DND-41 (cell line): ENCODE measurements at regions not wholly inside any gene's neighbourhood (a gene's known extent, or its start where the extent isn't known, plus 50 kb on each side); places are given as distances from the start of the nearest gene placed in this dataset.
A peak's percentile ranks its signal among the peaks of the same experiment; 100 is the strongest.

ENCODE experiments used
- ATAC-seq: fragments of 200-7000 bp; cut with Tn5 transposase; 3 replicates; pipeline ENCODE4 v1.9.1; 2021; ENCODE audit warnings: low read depth; ENCODE audit not compliant: insufficient read depth
- DNase-seq: peaks from one replicate; pipeline ENCODE4 v3.0.0-alpha.2; 2020
- H2AFZ ChIP-seq: 2 replicates; pipeline ENCODE4 v1.6.0; 2012; ENCODE audit warnings: low read depth, low read length
- H3K27ac ChIP-seq: 2 replicates; pipeline ENCODE4 v1.5.1; 2012; ENCODE audit warnings: low read length, inconsistent platforms
- H3K27me3 ChIP-seq: fragments of 200-600 bp; sonication (generic); 2 replicates; pipeline ENCODE4 v1.6.0; 2012; ENCODE audit warnings: low read length, mild to moderate bottlenecking, inconsistent platforms; ENCODE audit not compliant: insufficient read depth, poor library complexity
- H3K36me3 ChIP-seq: 2 replicates; pipeline ENCODE4 v1.5.1; 2012; ENCODE audit warnings: low read length, inconsistent platforms; ENCODE audit not compliant: insufficient read depth
- H3K4me1 ChIP-seq: 2 replicates; pipeline ENCODE4 v1.5.1; 2012; ENCODE audit warnings: mild to moderate bottlenecking, low read length; ENCODE audit not compliant: insufficient read depth
- H3K4me2 ChIP-seq: 2 replicates; pipeline ENCODE4 v1.6.0; 2012; ENCODE audit warnings: mild to moderate bottlenecking, moderate library complexity, low read length, inconsistent platforms; ENCODE audit not compliant: insufficient read depth
- H3K4me3 ChIP-seq, 2 experiments: fragments of 200-600 bp in 1 of 2; shearing (Covaris generic) in 1 of 2; 2 replicates each; pipeline ENCODE4 v1.5.1; 2012 to 2016; ENCODE audit warnings: inconsistent platforms in 2 of 2, low read length in 2 of 2, mild to moderate bottlenecking in 2 of 2, low read depth in 1 of 2, moderate library complexity in 1 of 2
- H3K79me2 ChIP-seq: 2 replicates; pipeline ENCODE4 v1.6.0; 2012; ENCODE audit warnings: low read length, inconsistent platforms; ENCODE audit not compliant: insufficient read depth
- H3K9ac ChIP-seq: 2 replicates; pipeline ENCODE4 v1.6.0; 2012; ENCODE audit warnings: low read depth, mild to moderate bottlenecking, inconsistent platforms, low read length, moderate library complexity
- H3K9me3 ChIP-seq: 2 replicates; pipeline ENCODE4 v1.5.1; 2012; ENCODE audit warnings: low read length, moderate library complexity, mild to moderate bottlenecking, inconsistent platforms; ENCODE audit not compliant: insufficient read depth, severe bottlenecking
- H4K20me1 ChIP-seq: 2 replicates; pipeline ENCODE4 v1.6.0; 2012; ENCODE audit warnings: low read length; ENCODE audit not compliant: insufficient read depth
- CTCF ChIP-seq: IDR thresholded peaks from 2 replicates; pipeline ENCODE4 v1.5.1; 2012; ENCODE audit warnings: borderline replicate concordance, low read length, moderate library complexity, mild to moderate bottlenecking; ENCODE audit not compliant: poor library complexity, severe bottlenecking; ENCODE audit errors: extremely low read depth
- EZH2 ChIP-seq: IDR thresholded peaks from 3 replicates; pipeline ENCODE4 v1.6.1; 2012; ENCODE audit warnings: borderline replicate concordance, low read depth, mild to moderate bottlenecking, moderate library complexity, low read length, inconsistent platforms; ENCODE audit not compliant: severe bottlenecking

GRCh38 chr16:49914657-49915056, 58.7 kb upstream of the ZNF423 start:
- ATAC-seq, result no peak
- no peak overlapping the region for H3K27ac ChIP-seq
- H2AFZ ChIP-seq, result no peak overlapping the region
- H4K20me1 ChIP-seq, result no peaks in the 10 kb centered on the region
- no peaks in the 10 kb centered on the region for H3K9me3 ChIP-seq
- TF ChIP-seq EZH2 (no peak), CTCF (no peak)
- H3K9ac ChIP-seq, result no peak overlapping the region
- no peaks in the 10 kb centered on the region for H3K4me1 ChIP-seq
- no peaks in the 10 kb centered on the region for H3K79me2 ChIP-seq
- no peaks in the 10 kb centered on the region for H3K36me3 ChIP-seq
- DNase-seq, result no peak
- H3K4me3 ChIP-seq, result no peak overlapping the region
- no peak overlapping the region for H3K4me2 ChIP-seq
- peaks cover 4% of the 10 kb centered on the region for H3K27me3 ChIP-seq

- DNase-seq (no peak), ATAC-seq (no peak)
- peaks cover 4% of the 10 kb centered on the region for H3K27me3 ChIP-seq
- H3K9ac ChIP-seq, result no peak overlapping the region
- no peak overlapping the region for H3K27ac ChIP-seq
- no peaks in the 10 kb centered on the region for H4K20me1 ChIP-seq
- H2AFZ ChIP-seq, result no peak overlapping the region
- TF ChIP-seq CTCF (peak; percentile 17), EZH2 (no peak)
- H3K4me1 ChIP-seq, result peaks cover 3% of the 10 kb centered on the region
- H3K4me2 ChIP-seq, result no peak overlapping the region
- H3K4me3 ChIP-seq, result no peak overlapping the region
- H3K36me3 ChIP-seq, result no peaks in the 10 kb centered on the region
- no peaks in the 10 kb centered on the region for H3K9me3 ChIP-seq
- H3K79me2 ChIP-seq, result no peaks in the 10 kb centered on the region
Measured at GRCh38 chr16:49918257-49918656, 62.3 kb upstream of the ZNF423 start.

GRCh38 chr16:49919327-49919726, 63.4 kb upstream of the ZNF423 start:
- Histone ChIP-seq H3K27me3 (peaks cover 4% of the 10 kb centered on the region), H3K9me3 (no peaks in the 10 kb centered on the region), H3K27ac (no peak overlapping the region), H4K20me1 (no peaks in the 10 kb centered on the region; the same call in 1 of the 2 replicates), H3K36me3 (no peaks in the 10 kb centered on the region), H3K4me1 (peaks cover 3% of the 10 kb centered on the region), H3K4me2 (no peak overlapping the region), H3K9ac (no peak overlapping the region), H3K79me2 (no peaks in the 10 kb centered on the region), H3K4me3 (no peak overlapping the region), H2AFZ (no peak overlapping the region)
- DNase-seq, result no peak
- no peak for ATAC-seq
- TF ChIP-seq EZH2 (no peak), CTCF (no peak)

- TF ChIP-seq EZH2, result no peak
- no peak for TF ChIP-seq CTCF
- Histone ChIP-seq H3K79me2 (no peaks in the 10 kb centered on the region), H3K9me3 (no peaks in the 10 kb centered on the region), H3K4me3 (no peak overlapping the region), H3K4me1 (peaks cover 3% of the 10 kb centered on the region), H3K9ac (no peak overlapping the region), H3K27me3 (peaks cover 7% of the 10 kb centered on the region), H3K4me2 (no peak overlapping the region), H4K20me1 (no peaks in the 10 kb centered on the region; the same call in 1 of the 2 replicates), H2AFZ (no peak overlapping the region), H3K36me3 (no peaks in the 10 kb centered on the region), H3K27ac (no peak overlapping the region)
- ATAC-seq, result no peak
- no peak for DNase-seq
Measured at GRCh38 chr16:49920397-49920796, 64.5 kb upstream of the ZNF423 start.
